Panc1 (cell line): ENCODE measurements at regions not wholly inside any gene's neighbourhood (a gene's known extent, or its start where the extent isn't known, plus 50 kb on each side); places are given as distances from the start of the nearest gene placed in this dataset.

Experiments used
- ATAC-seq: fragments of 200-7000 bp; cut with Tn5 transposase; 2 replicates; pipeline ENCODE4 v1.9.1; 2020; ENCODE audit warnings: mild to moderate bottlenecking, moderate library complexity
- BruUV-seq: library from RNA; stranded (reverse); fragments of 400-500 nt; replicated peaks from 2 replicates; lab custom pipeline; 2021; lab: Mats Ljungman, UMichigan
- CTCF ChIA-PET: fragments of 300-600 bp; sonication (Branson Sonifier 250); formaldehyde crosslinking; loops from one replicate; lab custom pipeline; 2022; ENCODE audit warnings: antibody characterized with exemption; lab: Charles Lee
- POLR2A ChIA-PET: fragments of 300-600 bp; sonication (Branson Sonifier 250); formaldehyde crosslinking; loops from one replicate; lab custom pipeline; 2022; ENCODE audit warnings: antibody characterized with exemption; lab: Charles Lee
- DNase-seq: peaks from one replicate; pipeline ENCODE4 v3.0.0-alpha.2; 2010; ENCODE audit warnings: low read depth, low spot score
- H3K27ac ChIP-seq: 2 replicates; pipeline ENCODE4 v1.5.1; 2011; ENCODE audit warnings: mild to moderate bottlenecking, low read length, inconsistent platforms
- H3K27me3 ChIP-seq: fragments of 200-500 bp; sonication (Bioruptor generic); 2 replicates; pipeline ENCODE4 v1.6.0; 2014; ENCODE audit warnings: low read length, inconsistent platforms; ENCODE audit not compliant: control insufficient read depth, insufficient read depth
- H3K36me3 ChIP-seq: fragments of 200-500 bp; sonication (Bioruptor generic); 2 replicates; pipeline ENCODE4 v1.5.1; 2014; ENCODE audit warnings: inconsistent platforms, mild to moderate bottlenecking, low read length, moderate library complexity; ENCODE audit not compliant: control insufficient read depth, insufficient read depth
- H3K4me1 ChIP-seq: 2 replicates; pipeline ENCODE4 v1.5.1; 2011; ENCODE audit warnings: inconsistent platforms, mild to moderate bottlenecking, low read length, moderate library complexity; ENCODE audit not compliant: control insufficient read depth, insufficient read depth
- H3K4me3 ChIP-seq, 2 experiments: 2 replicates each; pipeline ENCODE4 v1.5.1; 2011 to 2012; ENCODE audit warnings: low read depth in 2 of 2, low read length in 2 of 2, mild to moderate bottlenecking in 2 of 2, inconsistent platforms in 1 of 2, moderate library complexity in 1 of 2
- H3K9me3 ChIP-seq: fragments of 200-500 bp; sonication (Bioruptor generic); 2 replicates; pipeline ENCODE4 v1.5.1; 2014; ENCODE audit warnings: low read depth, mild to moderate bottlenecking, inconsistent platforms, low read length, moderate library complexity; ENCODE audit not compliant: control insufficient read depth, insufficient read depth
- POLR2AphosphoS5 ChIP-seq: IDR thresholded peaks from 2 replicates; pipeline ENCODE4 v1.6.1; 2012; ENCODE audit warnings: mild to moderate bottlenecking, low read depth, low read length, moderate library complexity
- SIN3A ChIP-seq: IDR thresholded peaks from 2 replicates; pipeline ENCODE4 v1.6.1; 2012; ENCODE audit warnings: low read depth, mild to moderate bottlenecking, low read length, moderate library complexity, borderline replicate concordance; ENCODE audit not compliant: insufficient read depth
- TCF7L2 ChIP-seq: IDR thresholded peaks from 2 replicates; pipeline ENCODE4 v1.6.1; 2011; ENCODE audit warnings: mild to moderate bottlenecking, low read depth, low read length, inconsistent platforms
- in situ Hi-C: cut with HindIII; loops from 2 replicates; pipeline ENCODE4 v1.10.0; 2016; ENCODE audit warnings: low sequenced_read_pairs, low pct_unique_long_range_greater_than_20kb
- intact Hi-C: fragments of 100-400 bp; cut with micrococcal nuclease; formaldehyde crosslinking; loops from one replicate; pipeline ENCODE4 v1.10.0; 2022; ENCODE audit not compliant: unreplicated experiment
- TF ChIP-seq, protein P1 (sequence below), 2 experiments: IDR thresholded peaks; 2 replicates each; pipeline ENCODE4 v1.6.1; 2011 to 2012; ENCODE audit warnings: low read depth in 2 of 2, control low read depth in 1 of 2, low read length in 1 of 2, mild to moderate bottlenecking in 1 of 2, moderate library complexity in 1 of 2; ENCODE audit not compliant: insufficient read depth in 1 of 2
- TF ChIP-seq, protein P2 (sequence below): fragments of 450-650 bp; IDR thresholded peaks from 2 replicates; pipeline ENCODE4 v1.5.1; 2017; ENCODE audit warnings: mild to moderate bottlenecking

DNA sequence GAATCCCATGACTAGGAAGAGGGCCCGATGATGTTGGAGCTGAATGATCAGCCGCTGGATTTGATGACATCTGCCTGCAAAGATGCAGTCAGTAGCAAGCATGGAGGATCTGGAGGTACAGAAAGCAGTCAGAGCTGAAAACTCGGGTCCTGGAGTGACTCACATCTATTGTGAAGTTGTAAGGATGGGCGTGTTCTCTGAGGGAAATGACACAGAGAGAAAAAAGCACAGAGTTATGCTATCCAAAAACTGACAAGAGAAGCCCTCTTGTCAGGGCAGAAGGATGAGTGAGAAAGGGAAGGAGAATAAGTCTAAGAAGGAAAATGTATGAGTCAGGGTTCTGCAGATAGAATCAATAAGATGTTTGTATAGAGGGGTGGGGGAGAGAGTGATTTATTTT lies 380.4 kb upstream of the CCDC196 start:
- DNase-seq, result no peak
- in situ Hi-C loops (no loop called here), intact Hi-C loops (no loop called here)
- Histone ChIP-seq H3K27ac (no peak overlapping the region), H3K4me3 (no peak overlapping the region), H3K27me3 (no peaks in the 10 kb centered on the region; the same call in none of the 2 replicates), H3K36me3 (no peaks in the 10 kb centered on the region), H3K9me3 (no peaks in the 10 kb centered on the region), H3K4me1 (no peaks in the 10 kb centered on the region)
- ChIA-PET CTCF (no interaction called here), POLR2A (no interaction called here)
- BruUV-seq, result no TSS peak
- TF ChIP-seq POLR2AphosphoS5, result no peak
- no peak for ATAC-seq

DNA sequence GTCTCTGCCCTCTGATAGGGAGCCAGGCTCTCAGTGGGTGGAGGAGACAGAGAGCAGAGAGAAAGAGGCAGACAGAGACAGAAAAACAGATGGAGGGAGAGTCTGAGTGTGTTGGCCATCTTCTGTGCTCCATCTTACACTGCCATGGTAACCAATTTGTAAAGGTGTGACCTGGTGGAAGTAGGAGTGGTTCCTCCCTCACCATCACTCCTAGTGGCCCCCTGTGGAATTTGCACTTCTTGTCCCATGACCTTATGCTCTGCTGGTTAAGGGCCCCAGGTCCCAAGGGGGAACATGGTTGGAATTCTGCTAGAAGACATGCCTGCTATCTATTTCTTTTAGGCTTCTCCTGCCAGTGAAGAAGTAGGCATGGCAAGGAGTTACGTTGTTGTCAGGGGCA lies 376.7 kb upstream of the CCDC196 start:
- no peaks in the 10 kb centered on the region for H3K36me3 ChIP-seq
- POLR2A ChIA-PET, result no interaction called here
- no TSS peak for BruUV-seq
- no peak for TF ChIP-seq SIN3A
- TF ChIP-seq TCF7L2, result no peak
- TF ChIP-seq, protein P1, sequence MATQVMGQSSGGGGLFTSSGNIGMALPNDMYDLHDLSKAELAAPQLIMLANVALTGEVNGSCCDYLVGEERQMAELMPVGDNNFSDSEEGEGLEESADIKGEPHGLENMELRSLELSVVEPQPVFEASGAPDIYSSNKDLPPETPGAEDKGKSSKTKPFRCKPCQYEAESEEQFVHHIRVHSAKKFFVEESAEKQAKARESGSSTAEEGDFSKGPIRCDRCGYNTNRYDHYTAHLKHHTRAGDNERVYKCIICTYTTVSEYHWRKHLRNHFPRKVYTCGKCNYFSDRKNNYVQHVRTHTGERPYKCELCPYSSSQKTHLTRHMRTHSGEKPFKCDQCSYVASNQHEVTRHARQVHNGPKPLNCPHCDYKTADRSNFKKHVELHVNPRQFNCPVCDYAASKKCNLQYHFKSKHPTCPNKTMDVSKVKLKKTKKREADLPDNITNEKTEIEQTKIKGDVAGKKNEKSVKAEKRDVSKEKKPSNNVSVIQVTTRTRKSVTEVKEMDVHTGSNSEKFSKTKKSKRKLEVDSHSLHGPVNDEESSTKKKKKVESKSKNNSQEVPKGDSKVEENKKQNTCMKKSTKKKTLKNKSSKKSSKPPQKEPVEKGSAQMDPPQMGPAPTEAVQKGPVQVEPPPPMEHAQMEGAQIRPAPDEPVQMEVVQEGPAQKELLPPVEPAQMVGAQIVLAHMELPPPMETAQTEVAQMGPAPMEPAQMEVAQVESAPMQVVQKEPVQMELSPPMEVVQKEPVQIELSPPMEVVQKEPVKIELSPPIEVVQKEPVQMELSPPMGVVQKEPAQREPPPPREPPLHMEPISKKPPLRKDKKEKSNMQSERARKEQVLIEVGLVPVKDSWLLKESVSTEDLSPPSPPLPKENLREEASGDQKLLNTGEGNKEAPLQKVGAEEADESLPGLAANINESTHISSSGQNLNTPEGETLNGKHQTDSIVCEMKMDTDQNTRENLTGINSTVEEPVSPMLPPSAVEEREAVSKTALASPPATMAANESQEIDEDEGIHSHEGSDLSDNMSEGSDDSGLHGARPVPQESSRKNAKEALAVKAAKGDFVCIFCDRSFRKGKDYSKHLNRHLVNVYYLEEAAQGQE (IDR thresholded peaks at IDR 0.05; ENCODE audit: insufficient read depth in 1 of 2, low read depth in 2 of 2, low read length in 1 of 2), result no peak
- TF ChIP-seq, protein P2, sequence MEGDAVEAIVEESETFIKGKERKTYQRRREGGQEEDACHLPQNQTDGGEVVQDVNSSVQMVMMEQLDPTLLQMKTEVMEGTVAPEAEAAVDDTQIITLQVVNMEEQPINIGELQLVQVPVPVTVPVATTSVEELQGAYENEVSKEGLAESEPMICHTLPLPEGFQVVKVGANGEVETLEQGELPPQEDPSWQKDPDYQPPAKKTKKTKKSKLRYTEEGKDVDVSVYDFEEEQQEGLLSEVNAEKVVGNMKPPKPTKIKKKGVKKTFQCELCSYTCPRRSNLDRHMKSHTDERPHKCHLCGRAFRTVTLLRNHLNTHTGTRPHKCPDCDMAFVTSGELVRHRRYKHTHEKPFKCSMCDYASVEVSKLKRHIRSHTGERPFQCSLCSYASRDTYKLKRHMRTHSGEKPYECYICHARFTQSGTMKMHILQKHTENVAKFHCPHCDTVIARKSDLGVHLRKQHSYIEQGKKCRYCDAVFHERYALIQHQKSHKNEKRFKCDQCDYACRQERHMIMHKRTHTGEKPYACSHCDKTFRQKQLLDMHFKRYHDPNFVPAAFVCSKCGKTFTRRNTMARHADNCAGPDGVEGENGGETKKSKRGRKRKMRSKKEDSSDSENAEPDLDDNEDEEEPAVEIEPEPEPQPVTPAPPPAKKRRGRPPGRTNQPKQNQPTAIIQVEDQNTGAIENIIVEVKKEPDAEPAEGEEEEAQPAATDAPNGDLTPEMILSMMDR, result no peak
- TF ChIP-seq POLR2AphosphoS5, result no peak
- no peaks in the 10 kb centered on the region for H3K9me3 ChIP-seq
- ATAC-seq, result no peak
- intact Hi-C loops, result no loop called here
- no peaks in the 10 kb centered on the region for H3K4me1 ChIP-seq
- in situ Hi-C loops, result no loop called here
- CTCF ChIA-PET, result no interaction called here
- no peak overlapping the region for H3K4me3 ChIP-seq
- no peak overlapping the region for H3K27ac ChIP-seq
- H3K27me3 ChIP-seq, result no peaks in the 10 kb centered on the region; the same call in none of the 2 replicates
- no peak for DNase-seq

DNA sequence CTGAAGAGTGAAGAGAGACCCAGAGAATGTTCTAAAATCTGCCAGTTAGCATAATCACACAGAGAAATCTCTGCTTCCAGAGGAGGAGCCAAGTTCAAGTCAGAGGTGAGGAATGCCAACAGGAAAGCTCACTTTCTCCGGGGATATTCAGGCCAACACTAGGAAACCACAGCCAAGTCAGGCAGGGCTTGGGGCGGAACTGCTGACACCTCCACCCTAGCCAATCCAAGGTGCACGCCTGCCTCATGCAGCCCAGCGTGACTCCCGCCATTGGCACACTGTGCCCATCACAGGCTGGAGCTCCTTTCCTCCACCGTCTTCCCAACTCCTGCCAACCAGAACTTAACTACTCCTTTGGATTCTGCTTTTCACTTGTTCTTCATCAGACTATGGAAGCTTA lies 374.3 kb upstream of the CCDC196 start:
- DNase-seq (no peak), ATAC-seq (no peak)
- intact Hi-C loops, result no loop called here
- Histone ChIP-seq H3K27ac (no peak overlapping the region), H3K9me3 (no peaks in the 10 kb centered on the region), H3K4me3 (no peak overlapping the region), H3K4me1 (no peaks in the 10 kb centered on the region), H3K36me3 (no peaks in the 10 kb centered on the region), H3K27me3 (no peaks in the 10 kb centered on the region; the same call in none of the 2 replicates)
- TF ChIP-seq TCF7L2 (no peak), SIN3A (no peak), POLR2AphosphoS5 (no peak)
- TF ChIP-seq, protein P1 (IDR thresholded peaks at IDR 0.05; ENCODE audit: insufficient read depth in 1 of 2, low read depth in 2 of 2, low read length in 1 of 2), result no peak
- TF ChIP-seq, protein P2, result no peak
- BruUV-seq, result no TSS peak
- in situ Hi-C loops, result no loop called here
- ChIA-PET POLR2A (no interaction called here), CTCF (interaction anchor here (0.6 kb wide), 1 partner anchor 679 kb away, joined by 4 read pairs; no protein-coding TSS in a partner anchor)
